Suprapubic skin (tissue), 4 donors: ENCODE measurements at regions not wholly inside any gene's neighbourhood (a gene's known extent, or its start where the extent isn't known, plus 50 kb on each side); places are given as distances from the start of the nearest gene placed in this dataset.

Source experiments
- DNase-seq, 2 donors: peaks; one replicate each; pipeline ENCODE4 v3.0.0-alpha.2; 2019; ENCODE audit warnings: low spot score in 2 of 2
- H3K27ac ChIP-seq: fragments of 200-600 bp; sonication (generic); one replicate; pipeline ENCODE4 v1.5.1; 2019
- H3K27me3 ChIP-seq: fragments of 200-600 bp; sonication (generic); one replicate; pipeline ENCODE4 v1.5.1; 2019
- H3K36me3 ChIP-seq: fragments of 200-600 bp; sonication (generic); one replicate; pipeline ENCODE4 v1.5.1; 2019
- H3K4me1 ChIP-seq: fragments of 200-600 bp; sonication (generic); one replicate; pipeline ENCODE4 v1.5.1; 2019
- H3K4me3 ChIP-seq: fragments of 200-600 bp; sonication (generic); one replicate; pipeline ENCODE4 v1.5.1; 2019; ENCODE audit warnings: mild to moderate bottlenecking
- H3K9me3 ChIP-seq: fragments of 200-600 bp; sonication (generic); one replicate; pipeline ENCODE4 v1.5.1; 2019
- EP300 ChIP-seq: sonication (generic); formaldehyde crosslinking; IDR thresholded peaks from one replicate; pipeline ENCODE4 v1.6.1; 2017; ENCODE audit warnings: antibody characterized with exemption
- POLR2A ChIP-seq, 2 donors: fragments of 450-650 bp; IDR thresholded peaks; one replicate each; pipeline ENCODE4 v1.6.1; 2017; ENCODE audit warnings: antibody characterized with exemption in 2 of 2, mild to moderate bottlenecking in 2 of 2, moderate library complexity in 2 of 2
- POLR2AphosphoS5 ChIP-seq, 3 donors: sonication (generic); formaldehyde crosslinking; IDR thresholded peaks; one replicate each; pipeline ENCODE4 v1.6.1; 2017; ENCODE audit warnings: antibody characterized with exemption in 3 of 3
- WGBS: methylation state at CpG from one replicate; pipeline ENCODE4 v1.1.5; 2018; 5-methylcytosine and 5-hydroxymethylcytosine counted together
- TF ChIP-seq, protein P1 (sequence below), 2 donors: fragments of 200-600 bp in 1 of 2; fragments of 450-650 bp in 1 of 2; sonication (generic) in 1 of 2; IDR thresholded peaks; one replicate each; pipeline ENCODE4 v1.5.1; 2016 to 2019; ENCODE audit warnings: antibody characterized with exemption in 2 of 2, mild to moderate bottlenecking in 1 of 2, moderate library complexity in 1 of 2

DNA sequence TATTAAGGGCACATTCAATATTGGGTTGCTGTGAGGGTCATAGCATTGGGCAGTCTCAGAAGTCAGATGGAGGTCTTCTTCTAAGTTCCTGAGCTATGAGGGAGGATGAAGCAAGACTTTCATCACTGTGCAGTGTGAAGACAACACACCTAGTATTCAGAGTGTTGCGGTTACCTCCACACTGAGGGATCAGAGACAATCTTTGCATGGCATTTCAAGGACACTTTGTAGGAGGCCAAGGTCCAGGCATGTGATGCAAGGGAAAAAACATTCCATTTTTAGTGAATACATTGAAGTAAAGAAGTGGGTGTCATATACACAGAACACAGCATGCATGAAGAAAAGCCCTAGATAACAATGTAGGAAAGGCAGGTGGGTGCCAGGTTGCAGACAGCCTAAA is 481.2 kb upstream of the DIPK2B start:
- WGBS, result 100% methylated on average over 1 of the region's 1 CpG
- Histone ChIP-seq H3K27ac (no peak overlapping the region), H3K9me3 (no peaks in the 10 kb centered on the region), H3K4me1 (no peaks in the 10 kb centered on the region), H3K4me3 (no peak overlapping the region), H3K36me3 (no peaks in the 10 kb centered on the region), H3K27me3 (no peaks in the 10 kb centered on the region)
- TF ChIP-seq POLR2A (IDR thresholded peaks at IDR 0.05) (no peak), POLR2AphosphoS5 (IDR thresholded peaks at IDR 0.05) (no peak), EP300 (no peak)
- TF ChIP-seq, protein P1, sequence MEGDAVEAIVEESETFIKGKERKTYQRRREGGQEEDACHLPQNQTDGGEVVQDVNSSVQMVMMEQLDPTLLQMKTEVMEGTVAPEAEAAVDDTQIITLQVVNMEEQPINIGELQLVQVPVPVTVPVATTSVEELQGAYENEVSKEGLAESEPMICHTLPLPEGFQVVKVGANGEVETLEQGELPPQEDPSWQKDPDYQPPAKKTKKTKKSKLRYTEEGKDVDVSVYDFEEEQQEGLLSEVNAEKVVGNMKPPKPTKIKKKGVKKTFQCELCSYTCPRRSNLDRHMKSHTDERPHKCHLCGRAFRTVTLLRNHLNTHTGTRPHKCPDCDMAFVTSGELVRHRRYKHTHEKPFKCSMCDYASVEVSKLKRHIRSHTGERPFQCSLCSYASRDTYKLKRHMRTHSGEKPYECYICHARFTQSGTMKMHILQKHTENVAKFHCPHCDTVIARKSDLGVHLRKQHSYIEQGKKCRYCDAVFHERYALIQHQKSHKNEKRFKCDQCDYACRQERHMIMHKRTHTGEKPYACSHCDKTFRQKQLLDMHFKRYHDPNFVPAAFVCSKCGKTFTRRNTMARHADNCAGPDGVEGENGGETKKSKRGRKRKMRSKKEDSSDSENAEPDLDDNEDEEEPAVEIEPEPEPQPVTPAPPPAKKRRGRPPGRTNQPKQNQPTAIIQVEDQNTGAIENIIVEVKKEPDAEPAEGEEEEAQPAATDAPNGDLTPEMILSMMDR (IDR thresholded peaks at IDR 0.05), result no peak
- DNase-seq, result no peak

DNA sequence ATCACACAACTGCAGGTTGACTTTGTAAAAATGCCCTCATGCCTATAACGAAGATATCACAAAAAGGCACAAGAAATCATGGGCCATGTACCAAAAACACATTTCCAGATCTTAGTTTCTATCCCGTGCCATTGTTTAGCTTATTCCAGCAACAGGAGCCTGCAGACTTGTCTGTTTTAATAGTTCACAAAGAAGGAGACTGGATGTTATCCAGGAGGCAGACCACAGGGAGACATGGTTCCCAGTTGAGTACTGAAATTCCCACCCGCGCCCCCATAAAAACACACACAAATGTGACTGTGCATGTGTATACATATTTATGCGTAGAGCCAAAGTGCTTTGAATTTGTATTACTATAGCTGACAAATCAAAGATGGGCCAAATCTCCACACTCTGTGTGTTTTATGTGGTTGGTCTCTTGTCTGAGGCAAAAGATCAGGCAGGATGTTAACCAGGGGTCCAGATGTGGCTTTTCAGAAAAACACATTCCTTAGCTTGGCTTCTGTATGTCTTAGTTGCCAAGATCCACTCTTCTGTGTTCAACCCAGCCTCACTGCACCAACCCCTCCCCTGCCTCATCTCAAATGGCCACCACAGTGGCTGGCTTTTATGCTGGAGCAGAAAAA is 469.2 kb upstream of the DIPK2B start:
- H3K27ac ChIP-seq, result no peak overlapping the region
- H3K4me3 ChIP-seq, result no peak overlapping the region
- no peaks in the 10 kb centered on the region for H3K4me1 ChIP-seq
- no peaks in the 10 kb centered on the region for H3K36me3 ChIP-seq
- TF ChIP-seq POLR2A (IDR thresholded peaks at IDR 0.05) (no peak), POLR2AphosphoS5 (IDR thresholded peaks at IDR 0.05) (no peak), EP300 (no peak)
- TF ChIP-seq, protein P1 (IDR thresholded peaks at IDR 0.05), result no peak
- 83% methylated on average over 5 of the region's 5 CpGs for WGBS
- H3K9me3 ChIP-seq, result no peaks in the 10 kb centered on the region
- no peak for DNase-seq
- H3K27me3 ChIP-seq, result no peaks in the 10 kb centered on the region

- Histone ChIP-seq H3K36me3 (no peaks in the 10 kb centered on the region), H3K4me3 (no peak overlapping the region), H3K27me3 (no peaks in the 10 kb centered on the region), H3K4me1 (no peaks in the 10 kb centered on the region), H3K9me3 (no peaks in the 10 kb centered on the region), H3K27ac (no peak overlapping the region)
- no peak for DNase-seq
- TF ChIP-seq POLR2A (IDR thresholded peaks at IDR 0.05) (no peak), POLR2AphosphoS5 (IDR thresholded peaks at IDR 0.05) (no peak)
- 69% methylated on average over 6 of the region's 6 CpGs for WGBS
Measured at GRCh38 chrX:45668686-45669443, 468.2 kb upstream of the DIPK2B start.

- H3K27ac ChIP-seq, result no peak overlapping the region
- H3K27me3 ChIP-seq, result no peaks in the 10 kb centered on the region
- no peak for DNase-seq
- no peaks in the 10 kb centered on the region for H3K4me1 ChIP-seq
- no peaks in the 10 kb centered on the region for H3K36me3 ChIP-seq
- WGBS, result 75% methylated on average over 1 of the region's 1 CpG
- no peak overlapping the region for H3K4me3 ChIP-seq
- no peak for TF ChIP-seq EP300
- TF ChIP-seq POLR2AphosphoS5 (IDR thresholded peaks at IDR 0.05), result no peak
- TF ChIP-seq, protein P1 (IDR thresholded peaks at IDR 0.05), result no peak
- TF ChIP-seq POLR2A (IDR thresholded peaks at IDR 0.05), result no peak
- H3K9me3 ChIP-seq, result no peaks in the 10 kb centered on the region
Measured at GRCh38 chrX:45667666-45668065, 467.0 kb upstream of the DIPK2B start.

GRCh38 chrX:45664727-45665290 is 464.1 kb upstream of the DIPK2B start:
- 83% methylated on average over 10 of the region's 19 CpGs for WGBS
- no peak for TF ChIP-seq POLR2AphosphoS5 (IDR thresholded peaks at IDR 0.05)

GRCh38 chrX:45660477-45660876 is 459.8 kb upstream of the DIPK2B start:
- no peaks in the 10 kb centered on the region for H3K27me3 ChIP-seq
- H3K4me3 ChIP-seq, result no peak overlapping the region
- no peak for TF ChIP-seq POLR2AphosphoS5 (IDR thresholded peaks at IDR 0.05)
- no peak for TF ChIP-seq EP300
- TF ChIP-seq POLR2A (IDR thresholded peaks at IDR 0.05), result no peak
- DNase-seq, result no peak
- no peaks in the 10 kb centered on the region for H3K36me3 ChIP-seq
- no peaks in the 10 kb centered on the region for H3K4me1 ChIP-seq
- WGBS, result 58% methylated on average over 2 of the region's 2 CpGs
- no peaks in the 10 kb centered on the region for H3K9me3 ChIP-seq
- no peak overlapping the region for H3K27ac ChIP-seq

More at GRCh38 chrX:45664727-45665290, 464.1 kb upstream of the DIPK2B start:
- Histone ChIP-seq H3K9me3 (no peaks in the 10 kb centered on the region), H3K36me3 (no peaks in the 10 kb centered on the region), H3K4me1 (no peaks in the 10 kb centered on the region), H3K27me3 (no peaks in the 10 kb centered on the region), H3K27ac (no peak overlapping the region), H3K4me3 (no peak overlapping the region)
- DNase-seq, result no peak
